ENCODE measurements at regions not wholly inside any gene's neighbourhood (a gene's known extent, or its start where the extent isn't known, plus 50 kb on each side); places are given as distances from the start of the nearest gene placed in this dataset.

DNA sequence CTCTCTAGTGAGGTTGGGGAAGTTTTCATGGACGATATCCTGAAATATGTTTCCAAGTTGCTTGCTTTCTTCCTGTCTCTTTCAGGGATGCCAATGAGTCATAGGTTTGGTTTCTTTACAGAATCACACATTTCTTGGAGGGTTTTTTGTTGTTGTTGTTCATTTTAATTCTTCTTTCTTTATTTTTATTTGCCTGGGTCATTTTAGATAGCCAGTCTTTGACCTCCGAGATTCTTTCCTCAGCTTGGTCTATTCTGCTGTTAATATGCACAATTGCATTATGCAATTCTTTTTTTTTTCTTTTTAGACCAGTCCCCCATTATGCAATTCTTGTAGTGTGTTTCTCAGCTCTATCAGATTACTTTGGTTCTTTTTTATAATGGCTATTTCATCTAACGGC is 338.9 kb downstream of the AEBP2 start:
- TF ChIP-seq, protein P1, sequence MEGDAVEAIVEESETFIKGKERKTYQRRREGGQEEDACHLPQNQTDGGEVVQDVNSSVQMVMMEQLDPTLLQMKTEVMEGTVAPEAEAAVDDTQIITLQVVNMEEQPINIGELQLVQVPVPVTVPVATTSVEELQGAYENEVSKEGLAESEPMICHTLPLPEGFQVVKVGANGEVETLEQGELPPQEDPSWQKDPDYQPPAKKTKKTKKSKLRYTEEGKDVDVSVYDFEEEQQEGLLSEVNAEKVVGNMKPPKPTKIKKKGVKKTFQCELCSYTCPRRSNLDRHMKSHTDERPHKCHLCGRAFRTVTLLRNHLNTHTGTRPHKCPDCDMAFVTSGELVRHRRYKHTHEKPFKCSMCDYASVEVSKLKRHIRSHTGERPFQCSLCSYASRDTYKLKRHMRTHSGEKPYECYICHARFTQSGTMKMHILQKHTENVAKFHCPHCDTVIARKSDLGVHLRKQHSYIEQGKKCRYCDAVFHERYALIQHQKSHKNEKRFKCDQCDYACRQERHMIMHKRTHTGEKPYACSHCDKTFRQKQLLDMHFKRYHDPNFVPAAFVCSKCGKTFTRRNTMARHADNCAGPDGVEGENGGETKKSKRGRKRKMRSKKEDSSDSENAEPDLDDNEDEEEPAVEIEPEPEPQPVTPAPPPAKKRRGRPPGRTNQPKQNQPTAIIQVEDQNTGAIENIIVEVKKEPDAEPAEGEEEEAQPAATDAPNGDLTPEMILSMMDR (IDR thresholded peaks at IDR 0.05): no peak
- TF ChIP-seq POLR2AphosphoS5 (IDR thresholded peaks at IDR 0.05; ENCODE audit: insufficient read depth in 1 of 2, low read depth in 1 of 2): no peak
